GM23248 (cell line): ENCODE measurements at regions not wholly inside any gene's neighbourhood (a gene's known extent, or its start where the extent isn't known, plus 50 kb on each side); places are given as distances from the start of the nearest gene placed in this dataset.

Experiments used
- EZH2 ChIP-seq: fragments of 200-600 bp; sonication (generic); IDR thresholded peaks from 2 replicates; pipeline ENCODE4 v1.6.1; 2018; ENCODE audit warnings: antibody characterized with exemption, mild to moderate bottlenecking; ENCODE audit not compliant: insufficient read depth, poor library complexity, severe bottlenecking
- EZH2phosphoT487 ChIP-seq: fragments of 200-600 bp; sonication (generic); IDR thresholded peaks from 2 replicates; pipeline ENCODE4 v1.6.1; 2018; ENCODE audit warnings: antibody characterized with exemption, moderate library complexity, mild to moderate bottlenecking, low read depth; ENCODE audit not compliant: insufficient read depth

DNA sequence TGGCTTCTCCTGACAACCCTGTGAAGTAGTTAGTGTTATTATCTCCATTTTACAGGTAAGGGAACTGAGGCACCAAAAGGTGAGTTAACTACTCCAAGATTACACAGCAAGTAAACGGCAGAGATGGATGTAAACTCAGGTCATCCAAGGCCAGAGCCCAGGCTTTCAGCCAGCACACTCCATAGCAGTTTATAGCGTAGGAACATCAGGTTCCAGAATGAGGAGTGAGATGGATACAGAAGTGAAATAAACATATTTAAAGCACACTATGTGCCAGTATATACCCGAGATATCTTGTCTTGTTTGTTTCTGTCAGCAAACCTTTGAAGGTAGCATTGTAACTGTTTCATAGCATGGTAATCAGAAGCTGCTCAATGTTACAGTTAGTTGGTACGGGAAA is 279.0 kb downstream of the OXSM start:
- TF ChIP-seq EZH2 (no peak), EZH2phosphoT487 (no peak)
